GM12878 (cell line): ENCODE measurements at regions not wholly inside any gene's neighbourhood (a gene's known extent, or its start where the extent isn't known, plus 50 kb on each side); places are given as distances from the start of the nearest gene placed in this dataset.

Experiments used
- ATAC-seq: fragments of 200-7000 bp; cut with Tn5 transposase; 3 replicates; pipeline ENCODE4 v1.9.1; 2020; ENCODE audit warnings: mild to moderate bottlenecking, moderate library complexity
- BruUV-seq: library from RNA; stranded (reverse); fragments of 400-500 nt; replicated peaks from 2 replicates; lab custom pipeline; 2021; lab: Mats Ljungman, UMichigan
- CTCF ChIA-PET: fragments of 300-600 bp; sonication (Branson Sonifier 250); formaldehyde crosslinking; extraction: SDS; loops from one replicate; lab custom pipeline; 2021; ENCODE audit warnings: inconsistent platforms; lab: Yijun Ruan, JAX
- POLR2A ChIA-PET: fragments of 350-600 bp; formaldehyde crosslinking; extraction: SDS; loops from one replicate; lab custom pipeline; 2021; ENCODE audit warnings: inconsistent platforms; lab: Charles Lee
- RAD21 ChIA-PET: fragments of 300-600 bp; sonication (Branson Sonifier 250); formaldehyde crosslinking; loops from one replicate; lab custom pipeline; 2023; ENCODE audit warnings: antibody characterized with exemption; ENCODE audit not compliant: unreplicated experiment; lab: Charles Lee
- SMC1A ChIA-PET: fragments of 300-600 bp; sonication (Branson Sonifier 250); formaldehyde crosslinking; loops from one replicate; lab custom pipeline; 2023; ENCODE audit not compliant: unreplicated experiment, uncharacterized antibody; lab: Charles Lee
- DNase-seq: peaks from one replicate; pipeline ENCODE4 v3.0.0-alpha.2; 2011; ENCODE audit warnings: low read depth, low spot score
- FAIRE-seq: peaks from 3 replicates; lab custom pipeline; 2011; peaks lifted over from hg19 to GRCh38; lab: Jason Lieb, UNC
- H2AFZ ChIP-seq: 2 replicates; pipeline ENCODE4 v1.6.0; 2011; ENCODE audit warnings: low read depth, low read length, control low read depth; ENCODE audit not compliant: control insufficient read depth
- H3K27ac ChIP-seq: 2 replicates; pipeline ENCODE4 v1.5.1; 2011; ENCODE audit warnings: control low read depth; ENCODE audit not compliant: control insufficient read depth, insufficient read depth
- H3K27me3 ChIP-seq, 2 experiments: replicated peaks in 1 of 2; 2 replicates each; pipeline versions ENCODE4 v1.6.0 to v1.6.1; 2011; ENCODE audit warnings: low read length in 1 of 2; ENCODE audit not compliant: control insufficient read depth in 2 of 2, insufficient read depth in 2 of 2
- H3K36me3 ChIP-seq, 2 experiments: 2 replicates each; pipeline ENCODE4 v1.5.1; 2011; ENCODE audit warnings: low read length in 1 of 2; ENCODE audit not compliant: control insufficient read depth in 2 of 2, insufficient read depth in 2 of 2
- H3K4me1 ChIP-seq: 2 replicates; pipeline ENCODE4 v1.6.1; 2011; ENCODE audit warnings: mild to moderate bottlenecking, low read length, moderate library complexity, mixed read lengths; ENCODE audit not compliant: control insufficient read depth, insufficient read depth
- H3K4me2 ChIP-seq: 2 replicates; pipeline ENCODE4 v1.6.0; 2011; ENCODE audit warnings: control low read depth; ENCODE audit not compliant: control insufficient read depth, insufficient read depth
- H3K4me3 ChIP-seq: fragments of 200-600 bp; sonication (generic); 2 replicates; pipeline ENCODE4 v1.5.1; 2016
- H3K79me2 ChIP-seq: 2 replicates; pipeline ENCODE4 v1.6.0; 2011; ENCODE audit warnings: low read length; ENCODE audit not compliant: control insufficient read depth, insufficient read depth
- H3K9ac ChIP-seq: 2 replicates; pipeline ENCODE4 v1.8.0; 2011; ENCODE audit warnings: low read length, control low read depth, mixed read lengths; ENCODE audit not compliant: control insufficient read depth, insufficient read depth
- H3K9me3 ChIP-seq: replicated peaks from 3 replicates; pipeline ENCODE4 v1.5.1; 2011; ENCODE audit warnings: mild to moderate bottlenecking, low read length; ENCODE audit not compliant: control insufficient read depth, insufficient read depth
- H4K20me1 ChIP-seq: 2 replicates; pipeline ENCODE4 v1.6.0; 2011; ENCODE audit not compliant: control insufficient read depth, insufficient read depth
- BCL3 ChIP-seq: IDR thresholded peaks from 2 replicates; pipeline ENCODE4 v1.6.1; 2011; ENCODE audit warnings: borderline replicate concordance, low read depth, mild to moderate bottlenecking, moderate library complexity, low read length; ENCODE audit not compliant: insufficient read depth, poor library complexity, severe bottlenecking
- BMI1 ChIP-seq: fragments of 450-650 bp; IDR thresholded peaks from 2 replicates; pipeline ENCODE4 v1.6.1; 2016; ENCODE audit warnings: mild to moderate bottlenecking, moderate library complexity, borderline replicate concordance
- CBFB ChIP-seq: IDR thresholded peaks from 2 replicates; pipeline ENCODE4 v1.6.1; 2016; ENCODE audit warnings: antibody characterized with exemption, low read depth
- CHD1 ChIP-seq: IDR thresholded peaks from 2 replicates; pipeline ENCODE4 v1.6.1; 2012; ENCODE audit warnings: low read depth, low read length, improper control_type of control experiment
- CHD2 ChIP-seq: IDR thresholded peaks from 2 replicates; pipeline ENCODE4 v1.6.1; 2011; ENCODE audit warnings: low read depth, low read length, improper control_type of control experiment, borderline replicate concordance
- EP300 ChIP-seq, 2 experiments: fragments of 150-350 bp in 1 of 2; IDR thresholded peaks; 2 replicates each; pipeline ENCODE4 v1.6.1; 2011 to 2012; ENCODE audit warnings: low read depth in 2 of 2, low read length in 2 of 2, borderline replicate concordance in 1 of 2, improper control_type of control experiment in 1 of 2, inconsistent platforms in 1 of 2; ENCODE audit not compliant: control insufficient read depth in 1 of 2
- MTA3 ChIP-seq: IDR thresholded peaks from 2 replicates; pipeline ENCODE4 v1.6.1; 2012; ENCODE audit warnings: low read length, inconsistent platforms, borderline replicate concordance
- NFIC ChIP-seq: IDR thresholded peaks from 2 replicates; pipeline ENCODE4 v1.6.1; 2012; ENCODE audit warnings: low read depth, mild to moderate bottlenecking, inconsistent platforms, low read length, moderate library complexity
- PAX5 ChIP-seq: IDR thresholded peaks from 2 replicates; pipeline ENCODE4 v1.6.1; 2011; ENCODE audit warnings: low read depth, low read length, borderline replicate concordance
- RB1 ChIP-seq: fragments of 450-650 bp; formaldehyde crosslinking; IDR thresholded peaks from 2 replicates; pipeline ENCODE4 v1.6.1; 2017; ENCODE audit warnings: mild to moderate bottlenecking, borderline replicate concordance
- RCOR1 ChIP-seq: conservative IDR thresholded peaks from 2 replicates; pipeline ENCODE4 v1.6.1; 2012; ENCODE audit warnings: low read depth, low read length, improper control_type of control experiment
- SREBF1 ChIP-seq: IDR thresholded peaks from 2 replicates; pipeline ENCODE4 v1.6.1; 2012; ENCODE audit warnings: mild to moderate bottlenecking, low read length
- TCF12 ChIP-seq: IDR thresholded peaks from 2 replicates; pipeline ENCODE4 v1.6.1; 2011; ENCODE audit warnings: low read depth, mild to moderate bottlenecking, low read length
- WGBS: methylation state at CpG from one replicate; pipeline ENCODE4 v1.1.6; 2016; ENCODE audit warnings: low lambda C conversion rate; ENCODE audit not compliant: insufficient replicate concordance, insufficient coverage; ENCODE audit errors: missing lambda C conversion rate; 5-methylcytosine and 5-hydroxymethylcytosine counted together
- in situ Hi-C: fragments of 300-500 bp; cut with MboI; formaldehyde crosslinking; loops from 9 replicates; pipeline ENCODE4 v1.14.3; 2018; ENCODE audit warnings: mixed read lengths
- intact Hi-C: fragments of 100-400 bp; cut with micrococcal nuclease; formaldehyde crosslinking; loops from one replicate; pipeline ENCODE4 v1.14.2; 2022; ENCODE audit not compliant: unreplicated experiment
- TF ChIP-seq, protein P1 (sequence below): IDR thresholded peaks from 2 replicates; pipeline ENCODE4 v1.6.1; 2012; ENCODE audit warnings: mild to moderate bottlenecking, low read depth, low read length
- TF ChIP-seq, protein P2 (sequence below): fragments of 450-650 bp; IDR thresholded peaks from 2 replicates; pipeline ENCODE4 v1.6.1; 2017; ENCODE audit warnings: mild to moderate bottlenecking, low read depth, inconsistent platforms; ENCODE audit not compliant: poor library complexity, severe bottlenecking
- TF ChIP-seq, protein P3 (sequence below): IDR thresholded peaks from 2 replicates; pipeline ENCODE4 v1.6.1; 2011; ENCODE audit warnings: borderline replicate concordance, low read depth, mild to moderate bottlenecking, moderate library complexity, mixed read lengths, low read length; ENCODE audit not compliant: insufficient read depth; ENCODE audit errors: extremely low read length

DNA sequence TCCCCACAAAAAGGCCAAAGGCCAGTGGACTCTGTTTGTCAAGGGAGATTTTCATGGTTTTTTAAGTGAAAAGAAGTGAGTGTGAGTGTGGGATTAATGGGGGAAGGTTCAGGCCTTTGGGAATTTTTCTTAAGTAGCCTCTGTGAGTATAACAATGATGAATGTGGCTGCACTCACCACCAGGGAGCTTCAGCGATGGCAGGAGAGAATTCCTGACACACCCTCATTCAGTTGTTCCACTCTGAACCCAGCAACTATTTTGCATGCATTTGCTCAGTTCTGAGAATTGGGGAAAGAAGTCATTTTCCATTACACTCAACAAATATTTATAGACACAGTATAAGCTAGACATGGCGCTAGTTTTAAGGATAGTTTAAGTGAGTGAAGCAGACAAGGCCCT lies 117.9 kb downstream of the CCNA1 start (continued):
- TF ChIP-seq, protein P1, sequence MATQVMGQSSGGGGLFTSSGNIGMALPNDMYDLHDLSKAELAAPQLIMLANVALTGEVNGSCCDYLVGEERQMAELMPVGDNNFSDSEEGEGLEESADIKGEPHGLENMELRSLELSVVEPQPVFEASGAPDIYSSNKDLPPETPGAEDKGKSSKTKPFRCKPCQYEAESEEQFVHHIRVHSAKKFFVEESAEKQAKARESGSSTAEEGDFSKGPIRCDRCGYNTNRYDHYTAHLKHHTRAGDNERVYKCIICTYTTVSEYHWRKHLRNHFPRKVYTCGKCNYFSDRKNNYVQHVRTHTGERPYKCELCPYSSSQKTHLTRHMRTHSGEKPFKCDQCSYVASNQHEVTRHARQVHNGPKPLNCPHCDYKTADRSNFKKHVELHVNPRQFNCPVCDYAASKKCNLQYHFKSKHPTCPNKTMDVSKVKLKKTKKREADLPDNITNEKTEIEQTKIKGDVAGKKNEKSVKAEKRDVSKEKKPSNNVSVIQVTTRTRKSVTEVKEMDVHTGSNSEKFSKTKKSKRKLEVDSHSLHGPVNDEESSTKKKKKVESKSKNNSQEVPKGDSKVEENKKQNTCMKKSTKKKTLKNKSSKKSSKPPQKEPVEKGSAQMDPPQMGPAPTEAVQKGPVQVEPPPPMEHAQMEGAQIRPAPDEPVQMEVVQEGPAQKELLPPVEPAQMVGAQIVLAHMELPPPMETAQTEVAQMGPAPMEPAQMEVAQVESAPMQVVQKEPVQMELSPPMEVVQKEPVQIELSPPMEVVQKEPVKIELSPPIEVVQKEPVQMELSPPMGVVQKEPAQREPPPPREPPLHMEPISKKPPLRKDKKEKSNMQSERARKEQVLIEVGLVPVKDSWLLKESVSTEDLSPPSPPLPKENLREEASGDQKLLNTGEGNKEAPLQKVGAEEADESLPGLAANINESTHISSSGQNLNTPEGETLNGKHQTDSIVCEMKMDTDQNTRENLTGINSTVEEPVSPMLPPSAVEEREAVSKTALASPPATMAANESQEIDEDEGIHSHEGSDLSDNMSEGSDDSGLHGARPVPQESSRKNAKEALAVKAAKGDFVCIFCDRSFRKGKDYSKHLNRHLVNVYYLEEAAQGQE, result no peak
- TF ChIP-seq, protein P2, sequence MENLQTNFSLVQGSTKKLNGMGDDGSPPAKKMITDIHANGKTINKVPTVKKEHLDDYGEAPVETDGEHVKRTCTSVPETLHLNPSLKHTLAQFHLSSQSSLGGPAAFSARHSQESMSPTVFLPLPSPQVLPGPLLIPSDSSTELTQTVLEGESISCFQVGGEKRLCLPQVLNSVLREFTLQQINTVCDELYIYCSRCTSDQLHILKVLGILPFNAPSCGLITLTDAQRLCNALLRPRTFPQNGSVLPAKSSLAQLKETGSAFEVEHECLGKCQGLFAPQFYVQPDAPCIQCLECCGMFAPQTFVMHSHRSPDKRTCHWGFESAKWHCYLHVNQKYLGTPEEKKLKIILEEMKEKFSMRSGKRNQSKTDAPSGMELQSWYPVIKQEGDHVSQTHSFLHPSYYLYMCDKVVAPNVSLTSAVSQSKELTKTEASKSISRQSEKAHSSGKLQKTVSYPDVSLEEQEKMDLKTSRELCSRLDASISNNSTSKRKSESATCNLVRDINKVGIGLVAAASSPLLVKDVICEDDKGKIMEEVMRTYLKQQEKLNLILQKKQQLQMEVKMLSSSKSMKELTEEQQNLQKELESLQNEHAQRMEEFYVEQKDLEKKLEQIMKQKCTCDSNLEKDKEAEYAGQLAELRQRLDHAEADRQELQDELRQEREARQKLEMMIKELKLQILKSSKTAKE, result no peak
- TF ChIP-seq, protein P3, sequence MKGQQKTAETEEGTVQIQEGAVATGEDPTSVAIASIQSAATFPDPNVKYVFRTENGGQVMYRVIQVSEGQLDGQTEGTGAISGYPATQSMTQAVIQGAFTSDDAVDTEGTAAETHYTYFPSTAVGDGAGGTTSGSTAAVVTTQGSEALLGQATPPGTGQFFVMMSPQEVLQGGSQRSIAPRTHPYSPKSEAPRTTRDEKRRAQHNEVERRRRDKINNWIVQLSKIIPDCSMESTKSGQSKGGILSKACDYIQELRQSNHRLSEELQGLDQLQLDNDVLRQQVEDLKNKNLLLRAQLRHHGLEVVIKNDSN, result no peak

DNA sequence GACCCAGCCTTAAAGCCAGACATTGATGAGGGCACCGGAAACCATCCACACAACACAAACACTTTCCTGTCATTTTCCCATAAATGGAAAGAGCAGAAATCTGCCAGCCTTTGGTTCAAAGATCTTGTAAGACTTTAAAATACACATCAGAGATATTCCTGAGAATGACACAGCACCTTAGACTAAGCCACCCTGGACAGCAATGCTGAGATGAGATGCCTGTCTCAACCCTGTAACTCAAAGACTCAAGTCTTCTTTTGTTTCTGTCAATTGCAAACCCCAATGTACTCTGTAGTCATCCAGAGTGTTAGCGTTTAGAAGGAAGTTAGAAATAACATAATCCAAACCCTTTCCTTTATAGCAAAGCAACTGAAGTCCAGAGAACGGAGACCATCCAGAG lies 119.2 kb downstream of the CCNA1 start:
- H3K4me2 ChIP-seq, result no peak overlapping the region
- FAIRE-seq (no peak), ATAC-seq (no peak), DNase-seq (no peak)
- no peaks in the 10 kb centered on the region for H3K79me2 ChIP-seq
- RAD21 ChIA-PET, result no interaction called here
- H3K4me3 ChIP-seq, result no peak overlapping the region
- H3K27ac ChIP-seq, result no peak overlapping the region
- 57% methylated on average over 3 of the region's 3 CpGs for WGBS
- intact Hi-C loops (no loop called here), in situ Hi-C loops (no loop called here)
- H4K20me1 ChIP-seq, result no peaks in the 10 kb centered on the region
- no peaks in the 10 kb centered on the region for H3K36me3 ChIP-seq
- H3K27me3 ChIP-seq, result no peaks in the 10 kb centered on the region
- CTCF ChIA-PET, result no interaction called here
- no peak overlapping the region for H2AFZ ChIP-seq
- H3K9me3 ChIP-seq, result no peaks in the 10 kb centered on the region; the same call in 2 of the 3 replicates
- POLR2A ChIA-PET, result no interaction called here
- H3K4me1 ChIP-seq, result no peaks in the 10 kb centered on the region
- SMC1A ChIA-PET, result no interaction called here
- H3K9ac ChIP-seq, result no peak overlapping the region
- BruUV-seq, result no TSS peak
- TF ChIP-seq BCL3 (no peak), CHD2 (no peak), TCF12 (no peak), SREBF1 (no peak), PAX5 (no peak), RCOR1 (no peak), RB1 (no peak), BMI1 (no peak), EP300 (IDR thresholded peaks at IDR 0.05; ENCODE audit: borderline replicate concordance in 1 of 2, control insufficient read depth in 1 of 2, low read depth in 2 of 2, low read length in 2 of 2) (no peak), NFIC (no peak), CBFB (no peak), CHD1 (no peak), MTA3 (no peak)
